IPS-18c (cell line): ENCODE measurements at regions not wholly inside any gene's neighbourhood (a gene's known extent, or its start where the extent isn't known, plus 50 kb on each side); places are given as distances from the start of the nearest gene placed in this dataset.
"Not testable (repeated sequence)": the region's sequence is repeated elsewhere in the genome, so short reads cannot be mapped to it uniquely, and the experiment has no call there.

Experiments used
- H3K4me3 ChIP-seq: 2 replicates; pipeline ENCODE4 v1.7.0; 2013; ENCODE audit warnings: low read depth, mild to moderate bottlenecking, low read length, moderate library complexity; ENCODE audit not compliant: insufficient read depth
- H3K9me3 ChIP-seq: one replicate; pipeline ENCODE4 v1.6.1; 2013; ENCODE audit warnings: mild to moderate bottlenecking, low read length, moderate library complexity; ENCODE audit not compliant: control insufficient read depth, insufficient read depth

- H3K4me3 ChIP-seq = not testable (repeated sequence)
- peaks cover 20% of the 10 kb centered on the region for H3K9me3 ChIP-seq
Observed at GRCh38 chr13:18211752-18212560, 969.7 kb downstream of the TUBA3C start.

- H3K4me3 ChIP-seq = not testable (repeated sequence)
- peaks cover 21% of the 10 kb centered on the region for H3K9me3 ChIP-seq
Observed at GRCh38 chr13:18204614-18205178, 976.9 kb downstream of the TUBA3C start.

- H3K4me3 ChIP-seq, H3K9me3 ChIP-seq: not testable (repeated sequence)
Observed at GRCh38 chr13:18195365-18195678, 986.3 kb downstream of the TUBA3C start.

GRCh38 chr13:18194631-18195364 is 986.8 kb downstream of the TUBA3C start:
- H3K4me3 ChIP-seq = not testable (repeated sequence)

GRCh38 chr13:18194104-18194503 is 987.5 kb downstream of the TUBA3C start:
- not testable (repeated sequence) for H3K9me3 ChIP-seq

More at GRCh38 chr13:18194631-18195364, 986.8 kb downstream of the TUBA3C start:
- not testable (repeated sequence) for H3K9me3 ChIP-seq

More at GRCh38 chr13:18194104-18194503, 987.5 kb downstream of the TUBA3C start:
- H3K4me3 ChIP-seq = not testable (repeated sequence)
